ENCODE measurements at regions not wholly inside any gene's neighbourhood (a gene's known extent, or its start where the extent isn't known, plus 50 kb on each side); places are given as distances from the start of the nearest gene placed in this dataset.
"Not testable (repeated sequence)": the region's sequence is repeated elsewhere in the genome, so short reads cannot be mapped to it uniquely, and the experiment has no call there.

DNA sequence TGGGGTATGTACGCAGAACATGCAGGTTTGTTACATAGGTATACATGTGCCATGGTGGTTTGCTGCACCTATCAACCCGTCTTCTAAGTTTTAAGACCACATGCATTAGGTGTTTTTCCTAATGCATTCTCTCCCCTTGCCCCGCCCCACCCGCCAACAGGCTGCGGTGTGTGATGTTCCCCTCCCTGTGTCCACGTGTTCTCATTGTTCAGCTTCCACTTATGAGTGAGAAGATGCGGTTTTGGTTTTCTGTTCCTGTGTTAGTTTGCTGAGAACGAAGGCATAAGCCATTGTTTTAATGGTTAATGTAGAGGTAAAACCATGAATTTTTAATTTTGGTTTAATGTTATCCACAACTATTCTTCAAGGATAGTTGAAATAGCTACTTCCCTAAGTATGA is 346.8 kb upstream of the EPHA6 start:
- no peak for DNase-seq
- TF ChIP-seq, protein P1, sequence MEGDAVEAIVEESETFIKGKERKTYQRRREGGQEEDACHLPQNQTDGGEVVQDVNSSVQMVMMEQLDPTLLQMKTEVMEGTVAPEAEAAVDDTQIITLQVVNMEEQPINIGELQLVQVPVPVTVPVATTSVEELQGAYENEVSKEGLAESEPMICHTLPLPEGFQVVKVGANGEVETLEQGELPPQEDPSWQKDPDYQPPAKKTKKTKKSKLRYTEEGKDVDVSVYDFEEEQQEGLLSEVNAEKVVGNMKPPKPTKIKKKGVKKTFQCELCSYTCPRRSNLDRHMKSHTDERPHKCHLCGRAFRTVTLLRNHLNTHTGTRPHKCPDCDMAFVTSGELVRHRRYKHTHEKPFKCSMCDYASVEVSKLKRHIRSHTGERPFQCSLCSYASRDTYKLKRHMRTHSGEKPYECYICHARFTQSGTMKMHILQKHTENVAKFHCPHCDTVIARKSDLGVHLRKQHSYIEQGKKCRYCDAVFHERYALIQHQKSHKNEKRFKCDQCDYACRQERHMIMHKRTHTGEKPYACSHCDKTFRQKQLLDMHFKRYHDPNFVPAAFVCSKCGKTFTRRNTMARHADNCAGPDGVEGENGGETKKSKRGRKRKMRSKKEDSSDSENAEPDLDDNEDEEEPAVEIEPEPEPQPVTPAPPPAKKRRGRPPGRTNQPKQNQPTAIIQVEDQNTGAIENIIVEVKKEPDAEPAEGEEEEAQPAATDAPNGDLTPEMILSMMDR (IDR thresholded peaks at IDR 0.05; ENCODE audit: low read depth, low read length): no peak
- H3K4me1 ChIP-seq: no peaks in the 10 kb centered on the region

GRCh38 chr3:96478496-96478895 is 335.9 kb upstream of the EPHA6 start:
- H3K27me3 ChIP-seq: no peaks in the 10 kb centered on the region
- DNase-seq: no peak

More for the DNA sequence above, 346.8 kb upstream of the EPHA6 start:
- no peaks in the 10 kb centered on the region for H3K27me3 ChIP-seq
- H3K9me3 ChIP-seq: no peaks in the 10 kb centered on the region
- no peaks in the 10 kb centered on the region for H3K36me3 ChIP-seq
- no peak overlapping the region for H3K4me3 ChIP-seq (ENCODE audit: low read depth, low read length)

GRCh38 chr3:96480881-96481280 is 333.5 kb upstream of the EPHA6 start:
- TF ChIP-seq, protein P1 (IDR thresholded peaks at IDR 0.05; ENCODE audit: low read depth, low read length): no peak
- H3K27me3 ChIP-seq: no peaks in the 10 kb centered on the region

More at GRCh38 chr3:96478496-96478895, 335.9 kb upstream of the EPHA6 start:
- Histone ChIP-seq H3K9me3 (no peaks in the 10 kb centered on the region), H3K4me1 (no peaks in the 10 kb centered on the region), H3K4me3 (ENCODE audit: low read depth, low read length) (no peak overlapping the region), H3K36me3 (no peaks in the 10 kb centered on the region)
- TF ChIP-seq, protein P1 (IDR thresholded peaks at IDR 0.05; ENCODE audit: low read depth, low read length): no peak

GRCh38 chr3:96483191-96483590 is 331.2 kb upstream of the EPHA6 start:
- H3K9me3 ChIP-seq; H3K4me1 ChIP-seq; H3K4me3 ChIP-seq (ENCODE audit: low read depth, low read length); H3K36me3 ChIP-seq; DNase-seq; H3K27me3 ChIP-seq: not testable (repeated sequence)

More at GRCh38 chr3:96480881-96481280, 333.5 kb upstream of the EPHA6 start:
- Histone ChIP-seq H3K4me3 (ENCODE audit: low read depth, low read length) (no peak overlapping the region), H3K9me3 (no peaks in the 10 kb centered on the region), H3K4me1 (no peaks in the 10 kb centered on the region), H3K36me3 (no peaks in the 10 kb centered on the region)
- DNase-seq: no peak

DNA sequence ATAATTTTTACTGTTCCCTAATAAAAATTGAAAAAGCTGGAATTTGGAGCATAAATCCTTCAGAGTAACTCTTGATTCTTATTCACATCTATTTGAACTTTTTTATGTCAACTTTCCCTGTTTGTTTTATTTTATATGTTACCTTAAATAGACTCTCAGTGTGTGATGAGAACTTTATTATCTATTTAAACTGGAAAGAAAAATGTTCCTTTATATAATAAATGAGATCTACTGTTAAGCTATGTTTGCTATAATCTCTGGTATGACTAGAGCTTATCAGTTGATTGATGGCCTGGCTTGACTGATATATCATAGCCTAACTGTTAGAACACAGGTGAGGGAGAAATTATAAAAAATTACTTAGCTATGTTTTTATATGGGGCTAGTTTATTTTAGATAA is 330.6 kb upstream of the EPHA6 start:
- no peaks in the 10 kb centered on the region for H3K4me1 ChIP-seq
- H3K4me3 ChIP-seq (ENCODE audit: low read depth, low read length): no peak overlapping the region
- no peaks in the 10 kb centered on the region for H3K27me3 ChIP-seq
- TF ChIP-seq, protein P1 (IDR thresholded peaks at IDR 0.05; ENCODE audit: low read depth, low read length): no peak
- no peaks in the 10 kb centered on the region for H3K36me3 ChIP-seq
- H3K9me3 ChIP-seq: no peaks in the 10 kb centered on the region
- DNase-seq: no peak

DNA sequence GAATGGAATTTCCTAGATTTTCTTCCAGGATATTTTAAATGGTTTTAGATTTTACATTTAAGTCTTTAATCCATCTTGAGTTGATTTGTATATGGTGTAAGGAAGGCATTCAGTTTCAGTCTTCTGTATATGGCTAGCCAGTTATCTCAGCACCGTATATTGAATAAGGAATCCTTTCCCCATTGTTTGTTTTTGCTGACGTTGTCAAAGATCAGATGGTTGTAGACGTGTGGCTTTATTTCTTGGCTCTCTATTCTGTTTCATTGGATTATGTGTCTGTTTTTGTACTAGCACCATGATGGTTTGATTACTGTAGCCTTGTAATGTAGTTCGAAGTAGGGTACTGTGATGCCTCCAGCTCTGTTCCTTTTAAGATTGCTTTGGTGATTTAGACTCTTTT is 325.7 kb upstream of the EPHA6 start:
- Histone ChIP-seq H3K4me3 (ENCODE audit: low read depth, low read length) (no peak overlapping the region), H3K36me3 (no peaks in the 10 kb centered on the region), H3K9me3 (no peaks in the 10 kb centered on the region), H3K27me3 (no peaks in the 10 kb centered on the region), H3K4me1 (no peaks in the 10 kb centered on the region)
- no peak for DNase-seq
- TF ChIP-seq, protein P1 (IDR thresholded peaks at IDR 0.05; ENCODE audit: low read depth, low read length): no peak

DNA sequence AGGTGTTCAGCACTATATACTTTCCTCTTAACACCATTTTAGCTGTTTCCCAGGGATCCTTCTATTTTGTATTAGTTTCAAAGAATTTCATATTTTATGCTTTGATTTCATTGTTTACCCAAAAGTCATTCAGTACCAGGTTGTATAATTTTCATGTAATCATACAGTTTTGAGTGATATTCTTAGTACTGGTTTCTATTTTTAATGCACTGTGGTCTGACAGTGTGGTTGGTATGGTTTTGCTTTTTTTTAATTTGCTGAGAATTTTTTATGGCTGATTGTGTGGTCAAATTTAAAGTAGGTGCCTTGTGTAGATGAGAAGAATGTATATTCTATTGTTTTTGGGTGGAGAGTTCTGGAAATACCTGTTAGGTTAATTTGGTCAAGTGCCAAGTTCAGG is 323.4 kb upstream of the EPHA6 start:
- no peaks in the 10 kb centered on the region for H3K4me1 ChIP-seq
- no peak for DNase-seq
- H3K36me3 ChIP-seq: no peaks in the 10 kb centered on the region
- H3K27me3 ChIP-seq: no peaks in the 10 kb centered on the region
- H3K9me3 ChIP-seq: no peaks in the 10 kb centered on the region
- H3K4me3 ChIP-seq (ENCODE audit: low read depth, low read length): no peak overlapping the region
- TF ChIP-seq, protein P1 (IDR thresholded peaks at IDR 0.05; ENCODE audit: low read depth, low read length): no peak

Measured in BE2C (cell line).